ENCODE measurements at regions not wholly inside any gene's neighbourhood (a gene's known extent, or its start where the extent isn't known, plus 50 kb on each side); places are given as distances from the start of the nearest gene placed in this dataset.

DNA sequence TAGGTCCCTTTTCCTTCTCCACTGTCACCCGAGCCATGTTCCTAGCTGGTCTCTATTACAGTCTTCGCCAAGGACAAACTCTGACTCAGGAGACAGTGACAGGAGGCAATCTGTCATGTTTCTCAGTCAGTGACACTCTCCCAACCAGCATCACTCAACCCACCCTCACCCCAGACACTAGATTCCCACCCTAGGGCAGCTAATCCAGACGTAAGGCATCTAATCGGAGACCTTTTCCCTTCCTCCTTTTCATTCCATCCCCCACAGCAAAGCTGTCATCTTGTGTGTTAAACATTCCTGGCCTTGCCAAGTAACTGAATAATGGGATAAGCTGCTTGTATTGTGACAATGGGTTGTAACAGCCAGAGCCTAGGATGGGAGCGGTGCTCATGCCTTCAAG is 95.2 kb downstream of the SNX18 start:
- TF ChIP-seq, protein P1, sequence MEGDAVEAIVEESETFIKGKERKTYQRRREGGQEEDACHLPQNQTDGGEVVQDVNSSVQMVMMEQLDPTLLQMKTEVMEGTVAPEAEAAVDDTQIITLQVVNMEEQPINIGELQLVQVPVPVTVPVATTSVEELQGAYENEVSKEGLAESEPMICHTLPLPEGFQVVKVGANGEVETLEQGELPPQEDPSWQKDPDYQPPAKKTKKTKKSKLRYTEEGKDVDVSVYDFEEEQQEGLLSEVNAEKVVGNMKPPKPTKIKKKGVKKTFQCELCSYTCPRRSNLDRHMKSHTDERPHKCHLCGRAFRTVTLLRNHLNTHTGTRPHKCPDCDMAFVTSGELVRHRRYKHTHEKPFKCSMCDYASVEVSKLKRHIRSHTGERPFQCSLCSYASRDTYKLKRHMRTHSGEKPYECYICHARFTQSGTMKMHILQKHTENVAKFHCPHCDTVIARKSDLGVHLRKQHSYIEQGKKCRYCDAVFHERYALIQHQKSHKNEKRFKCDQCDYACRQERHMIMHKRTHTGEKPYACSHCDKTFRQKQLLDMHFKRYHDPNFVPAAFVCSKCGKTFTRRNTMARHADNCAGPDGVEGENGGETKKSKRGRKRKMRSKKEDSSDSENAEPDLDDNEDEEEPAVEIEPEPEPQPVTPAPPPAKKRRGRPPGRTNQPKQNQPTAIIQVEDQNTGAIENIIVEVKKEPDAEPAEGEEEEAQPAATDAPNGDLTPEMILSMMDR (IDR thresholded peaks at IDR 0.05): no peak
- TF ChIP-seq POLR2A (IDR thresholded peaks at IDR 0.05) (no peak), POLR2AphosphoS5 (IDR thresholded peaks at IDR 0.05) (no peak), EP300 (IDR thresholded peaks at IDR 0.05) (no peak)

Data from stomach (tissue), 4 donors.